HG03280 (cell line): ENCODE measurements at regions not wholly inside any gene's neighbourhood (a gene's known extent, or its start where the extent isn't known, plus 50 kb on each side); places are given as distances from the start of the nearest gene placed in this dataset.

ENCODE experiments used
- ATAC-seq: cut with Tn5 transposase; IDR thresholded peaks from one replicate; pipeline ENCODE4 v1.9.1; 2021; ENCODE audit warnings: mild to moderate bottlenecking, moderate library complexity; ENCODE audit not compliant: unreplicated experiment

DNA sequence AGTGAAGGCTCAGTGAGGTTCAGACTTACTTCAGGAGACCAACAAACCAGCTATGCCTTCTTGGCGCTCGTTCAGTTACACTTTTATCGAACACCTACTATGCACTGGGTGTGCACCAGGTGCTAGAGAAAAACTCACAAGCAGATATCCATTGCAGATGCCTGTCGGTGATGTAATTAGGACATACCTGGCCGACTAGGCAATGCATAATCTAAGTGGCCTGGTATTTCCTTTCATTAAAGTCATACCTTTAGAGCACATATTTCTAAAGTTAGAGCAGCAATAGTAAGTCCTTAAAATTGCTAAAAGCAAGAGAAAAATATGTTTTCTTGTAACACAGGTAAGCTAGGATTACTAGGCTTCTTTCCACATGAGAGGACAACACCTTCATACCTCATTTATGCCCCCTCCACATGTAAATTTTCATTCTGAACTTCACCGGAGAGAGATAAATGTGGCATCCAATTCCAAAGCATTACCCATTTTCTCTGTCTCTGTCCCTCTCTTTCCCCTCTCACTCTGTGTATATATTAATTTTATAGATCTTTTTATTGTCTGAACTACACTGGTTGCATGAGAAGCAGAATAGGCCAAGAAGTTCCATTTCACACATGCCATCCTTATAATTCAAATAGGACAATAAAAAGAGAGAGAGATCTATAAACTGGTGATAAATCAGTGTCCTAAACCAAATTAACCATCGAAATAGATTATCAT, 242.2 kb downstream of the SPTSSA start:
- no peak for ATAC-seq

DNA sequence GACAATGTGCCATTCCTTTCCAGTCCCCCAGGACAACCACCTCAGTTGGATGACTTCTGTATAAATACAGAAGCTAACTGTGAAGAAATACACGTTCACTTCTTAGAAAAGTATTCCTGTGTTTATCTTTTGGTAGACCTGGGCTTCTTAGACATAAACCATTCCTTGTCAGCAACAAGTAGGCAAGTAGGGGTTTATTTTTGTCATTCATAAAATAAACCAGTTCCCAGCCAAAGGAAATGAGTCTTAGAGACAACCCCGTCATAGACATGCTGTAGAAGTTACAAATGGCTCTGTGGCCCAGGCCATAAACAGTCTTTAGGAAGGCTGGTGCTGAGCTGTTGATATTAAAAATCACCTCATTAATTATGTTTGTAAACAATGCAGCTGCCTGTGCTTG, 243.2 kb downstream of the SPTSSA start:
- no peak for ATAC-seq

DNA sequence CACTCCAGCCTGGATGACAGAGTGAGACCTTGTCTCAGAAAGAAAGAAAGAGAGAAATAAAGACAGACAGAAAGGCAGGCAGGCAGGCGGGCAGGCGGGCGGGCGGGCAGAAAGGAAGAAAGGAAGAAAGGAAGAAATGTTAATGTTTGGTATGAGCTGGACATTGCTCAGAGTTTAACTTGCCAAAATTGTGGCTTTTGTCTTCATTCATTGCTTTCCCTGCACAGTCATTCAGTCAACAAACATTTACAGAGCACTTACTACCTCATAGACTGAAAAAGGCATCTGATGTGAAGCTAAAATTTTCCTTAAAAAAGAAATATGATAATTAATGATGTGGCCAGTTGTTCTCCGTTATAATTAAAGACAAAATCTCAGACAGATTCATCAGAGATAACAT, 247.1 kb downstream of the SPTSSA start:
- no peak for ATAC-seq

DNA sequence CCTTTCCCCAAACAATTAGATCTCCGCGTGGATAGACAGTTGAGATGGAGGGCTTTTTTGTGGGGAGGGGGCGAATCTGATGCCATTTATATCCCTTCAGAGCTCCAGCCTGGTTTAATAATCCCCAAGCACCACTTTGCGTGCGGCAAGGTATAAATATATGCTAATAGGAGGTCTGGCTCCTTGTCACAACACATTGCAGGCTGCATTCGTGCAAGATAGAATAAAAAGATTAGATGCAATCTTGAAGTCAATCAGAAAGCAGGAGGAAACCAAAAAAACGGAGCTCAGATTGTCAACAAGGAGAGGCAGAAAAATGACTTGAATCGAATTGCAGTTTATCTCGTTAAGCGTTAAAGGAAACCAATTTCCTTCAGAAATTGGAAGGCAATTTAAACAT, 248.7 kb downstream of the SPTSSA start:
- ATAC-seq: no peak

DNA sequence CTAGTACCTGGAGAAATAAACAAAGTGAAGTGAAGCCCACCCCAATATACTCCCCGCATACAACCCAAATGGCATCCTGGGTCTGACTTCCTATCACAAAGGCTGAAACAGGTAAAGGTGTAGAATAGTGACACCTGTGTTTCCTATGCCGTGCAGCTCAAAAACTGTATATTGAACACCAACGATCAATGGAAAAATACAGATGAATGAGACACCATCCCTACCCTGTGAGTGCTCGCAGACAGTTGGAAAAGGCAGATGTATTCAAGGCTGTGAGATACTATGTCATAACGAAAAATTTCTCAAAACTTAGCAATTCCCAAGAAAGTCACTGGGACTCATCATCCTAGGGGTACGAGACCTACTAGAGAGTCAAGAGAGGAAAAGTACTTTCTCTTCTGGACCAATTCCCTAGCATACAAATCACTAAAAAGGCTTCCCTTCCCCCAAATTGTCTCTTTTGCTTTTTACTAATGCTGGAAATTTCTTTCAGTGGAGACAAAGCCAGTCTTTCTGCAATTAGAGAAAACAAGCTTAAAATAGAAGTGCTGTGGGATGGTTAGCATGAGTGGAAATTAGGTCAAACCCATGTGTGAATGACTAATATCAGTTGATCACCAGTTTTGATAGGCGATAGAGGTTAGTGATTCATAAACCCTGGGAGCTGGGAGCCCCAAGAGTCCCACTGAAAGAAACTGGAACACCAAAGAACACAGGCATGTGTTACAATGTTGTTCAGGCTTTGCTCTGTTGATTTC, 249.7 kb downstream of the SPTSSA start:
- no peak for ATAC-seq

DNA sequence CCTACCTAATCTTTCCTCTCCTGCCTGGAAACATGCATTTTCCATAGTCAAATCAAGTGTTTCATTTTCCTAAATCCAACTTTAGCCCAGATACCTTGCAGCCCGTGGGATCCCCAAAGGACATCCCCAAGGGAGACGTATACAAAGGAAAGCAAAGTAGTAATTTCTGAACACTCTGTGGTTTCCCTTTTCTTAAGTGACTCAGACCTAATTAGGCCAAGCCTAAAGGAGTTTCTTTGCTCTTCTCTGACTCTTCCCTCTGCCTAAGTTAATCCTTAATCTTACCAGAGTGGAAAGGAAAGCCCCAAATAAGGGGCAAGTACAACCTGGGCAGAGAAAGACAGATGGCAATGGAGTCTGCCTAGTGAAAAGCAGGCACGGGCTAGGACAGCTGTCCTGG, 250.3 kb downstream of the SPTSSA start:
- no peak for ATAC-seq

DNA sequence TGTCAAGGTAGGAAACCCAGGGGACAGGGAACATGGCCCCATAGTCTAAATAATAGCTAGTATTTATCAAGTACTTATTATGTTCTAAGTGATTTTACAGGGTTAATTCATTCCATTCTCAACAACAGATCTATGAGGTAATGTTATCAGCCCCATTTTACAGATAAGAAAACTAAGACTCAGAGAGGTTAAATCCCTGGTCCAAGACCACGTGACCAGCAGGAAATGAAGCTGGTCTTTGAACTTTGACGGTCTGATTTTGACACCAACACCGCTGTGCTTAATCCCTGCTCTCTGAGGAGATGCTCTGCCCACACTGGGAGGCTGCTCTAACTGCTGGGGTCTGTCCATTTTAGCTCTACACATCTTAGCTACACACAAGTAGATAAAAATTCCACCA, 253.5 kb downstream of the SPTSSA start:
- ATAC-seq: no peak

DNA sequence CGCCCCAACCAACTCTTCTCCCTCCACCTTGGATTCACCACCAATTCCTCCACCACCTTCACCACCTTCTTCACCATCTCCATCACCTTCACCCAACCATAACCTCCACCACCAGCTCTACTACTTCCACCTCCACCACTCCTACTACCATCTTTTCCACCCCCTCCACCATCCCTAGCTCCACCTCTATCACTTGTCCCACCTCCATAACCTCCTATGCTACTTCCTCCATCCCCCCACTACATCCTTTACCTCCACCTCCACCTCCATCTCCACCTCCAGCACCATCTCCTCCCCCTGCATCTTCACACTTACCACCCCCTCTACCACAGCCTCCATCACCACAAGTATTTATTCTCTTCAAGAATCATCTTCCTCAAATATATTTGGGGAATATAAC, 254.9 kb upstream of the EGLN3 start:
- ATAC-seq: no peak

DNA sequence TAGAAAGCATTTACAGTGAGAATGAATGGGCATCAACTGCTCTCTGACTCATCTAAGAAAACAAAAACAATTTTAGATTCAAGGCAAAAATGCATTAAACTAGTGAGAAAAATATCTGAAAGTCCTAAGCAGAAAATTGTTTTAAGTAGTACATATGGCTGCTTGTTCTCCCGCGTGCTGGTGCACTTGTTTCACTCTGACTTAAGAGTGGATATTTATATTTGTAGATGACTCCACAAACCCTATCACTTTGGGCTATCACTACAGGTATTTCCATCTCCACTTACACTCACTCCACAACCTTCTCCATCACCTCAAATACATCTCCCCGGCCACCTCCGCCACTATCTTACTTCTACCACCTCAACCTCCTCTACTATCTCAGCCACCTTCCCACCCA, 253.9 kb upstream of the EGLN3 start:
- ATAC-seq: no peak

DNA sequence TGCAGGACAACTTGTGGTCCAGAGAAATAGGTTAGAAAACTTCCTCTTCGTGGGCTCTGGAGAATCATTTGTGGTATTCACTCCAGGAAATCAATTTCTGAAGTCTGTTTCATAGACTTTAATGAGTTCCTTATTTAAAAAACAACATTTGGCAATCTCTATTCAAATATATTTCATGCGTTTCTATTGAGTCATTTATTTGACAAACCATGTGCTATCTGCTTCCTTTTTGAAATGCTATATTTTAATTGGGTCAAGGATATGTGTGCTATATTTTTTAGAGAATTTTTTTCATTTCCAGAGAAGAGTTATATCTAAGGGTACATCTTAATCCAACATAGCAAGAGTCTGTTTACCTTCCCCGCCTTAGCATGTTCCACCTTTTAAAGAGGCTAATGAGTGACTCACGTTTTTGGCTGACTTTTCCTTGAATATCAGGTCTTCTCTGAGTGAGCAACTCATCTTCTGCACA, 252.4 kb upstream of the EGLN3 start:
- no peak for ATAC-seq

DNA sequence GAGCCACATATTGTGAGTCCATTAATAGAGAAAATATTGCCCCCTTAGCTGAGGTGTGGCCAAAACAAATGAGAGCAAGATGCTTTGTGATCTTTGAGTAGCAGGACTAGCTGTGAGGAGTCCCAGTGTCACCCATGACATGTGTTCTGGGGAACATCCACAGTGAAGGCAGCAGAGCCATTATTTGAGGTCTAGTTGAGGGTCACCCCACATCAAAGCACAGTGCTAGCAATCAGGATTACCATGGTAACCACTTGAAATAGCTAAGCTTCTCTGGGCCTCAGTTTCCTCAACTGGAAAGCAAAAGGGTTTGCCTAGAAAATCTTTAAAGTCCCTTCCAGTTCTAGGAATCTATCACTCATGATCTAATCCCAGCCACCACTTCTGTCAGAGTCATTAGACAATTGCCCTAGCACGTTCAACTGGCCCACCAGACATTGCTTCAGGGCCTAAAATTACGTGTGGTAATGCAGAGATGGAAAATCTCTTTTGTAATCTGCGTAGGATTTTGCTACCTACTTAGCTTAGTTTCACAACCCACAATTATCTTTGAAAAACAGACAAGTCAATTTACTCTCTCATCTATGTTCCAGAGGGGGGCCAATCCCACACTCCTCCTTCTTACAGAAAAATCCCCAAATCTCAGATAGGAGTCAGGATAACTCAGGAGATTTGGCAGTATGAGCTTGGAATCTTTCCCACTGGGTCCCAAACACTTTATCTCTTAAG, 251.2 kb upstream of the EGLN3 start:
- no peak for ATAC-seq

DNA sequence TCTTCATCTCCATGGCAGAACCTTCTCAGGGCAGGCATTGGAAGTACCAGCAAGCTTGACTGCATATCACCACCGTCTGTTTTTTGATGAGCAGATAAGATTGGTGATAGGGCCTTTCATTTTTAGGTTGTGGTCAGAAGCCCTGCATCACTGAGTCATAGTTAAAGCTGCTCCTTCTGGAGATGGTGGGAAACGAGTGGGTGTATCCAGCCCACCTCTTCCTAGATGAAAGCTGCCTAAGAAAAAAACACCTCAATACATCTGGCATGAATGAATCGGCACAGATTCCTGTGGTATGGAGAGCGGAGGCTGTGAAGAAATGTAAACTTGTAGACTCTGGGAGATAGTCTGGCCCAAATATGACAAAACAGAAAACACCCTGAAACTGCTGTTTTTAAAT, 248.7 kb upstream of the EGLN3 start:
- ATAC-seq: no peak

DNA sequence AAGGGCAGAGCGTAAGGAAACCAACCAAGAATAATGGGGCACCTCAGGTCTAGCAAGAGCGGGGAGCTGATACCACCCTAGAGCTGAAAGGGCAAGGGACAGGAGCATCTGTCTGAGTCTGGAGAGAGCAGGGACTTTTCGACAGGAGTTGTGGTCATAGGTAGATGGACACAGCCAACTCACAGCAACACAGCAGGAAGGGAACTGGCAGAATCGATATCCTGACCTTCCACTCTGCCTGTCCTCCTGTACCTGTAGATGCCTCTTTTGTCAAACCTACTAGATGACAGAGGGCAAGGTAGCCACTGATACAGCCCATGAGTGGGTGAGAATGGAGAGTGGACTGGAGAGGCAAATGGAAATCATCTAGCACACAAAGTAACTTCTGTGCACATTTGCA, 247.2 kb upstream of the EGLN3 start:
- ATAC-seq: no peak

DNA sequence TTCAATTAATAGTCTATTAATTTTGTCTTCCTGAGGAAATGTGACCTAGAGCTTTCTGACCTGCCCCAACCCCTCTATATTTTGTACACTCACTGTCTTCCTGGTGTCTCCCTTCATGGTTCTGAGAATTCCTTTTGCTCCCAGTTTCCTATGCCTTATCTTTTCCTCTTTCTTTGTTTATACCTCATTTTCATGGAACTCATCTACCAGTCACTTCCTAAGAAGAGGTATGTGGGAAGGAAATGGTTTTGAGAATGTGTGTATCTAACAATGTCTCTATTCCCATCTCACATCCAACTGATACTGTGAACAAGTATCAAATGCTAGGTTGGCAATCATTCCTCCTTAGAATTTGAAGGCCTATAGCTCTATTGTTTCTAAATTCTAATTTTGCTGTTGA, 245.1 kb upstream of the EGLN3 start:
- ATAC-seq: no peak

DNA sequence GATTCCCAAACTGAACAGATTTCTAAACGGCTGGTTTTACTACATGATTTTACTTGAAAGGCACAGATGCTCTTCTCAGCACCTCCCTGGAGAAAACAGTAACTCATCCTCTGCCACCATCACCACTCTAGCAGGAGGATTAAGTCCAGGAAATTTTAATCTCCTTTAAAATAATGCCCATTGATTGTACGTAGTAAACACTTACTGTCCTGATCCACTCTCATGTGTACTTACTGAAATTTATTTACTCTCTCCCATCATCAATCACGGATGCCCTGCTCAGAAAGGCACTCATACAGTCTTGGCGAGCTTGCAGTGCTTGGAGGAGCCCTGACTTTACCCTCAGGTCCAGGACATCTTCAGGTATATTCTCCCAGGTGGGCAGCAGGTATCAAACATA, 239.8 kb upstream of the EGLN3 start:
- no peak for ATAC-seq

DNA sequence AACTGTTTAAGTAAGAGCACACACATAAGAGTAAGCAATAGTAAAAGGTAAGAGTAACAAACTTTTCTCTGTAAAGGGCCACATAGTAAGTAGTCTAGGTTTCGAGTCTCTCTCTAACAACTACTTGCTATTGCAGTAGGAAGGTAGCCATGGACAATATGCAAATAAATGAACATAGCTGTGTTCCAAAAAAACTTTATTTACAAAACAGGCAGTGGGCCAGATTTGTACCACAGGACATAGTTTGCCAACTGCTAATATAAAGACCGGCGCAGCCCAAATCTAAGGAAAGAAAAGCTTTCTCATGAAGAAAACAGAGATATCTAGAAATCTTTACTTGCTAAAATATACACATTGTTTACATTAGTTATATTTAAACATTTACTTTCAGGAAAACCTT, 239.0 kb upstream of the EGLN3 start:
- no peak for ATAC-seq

DNA sequence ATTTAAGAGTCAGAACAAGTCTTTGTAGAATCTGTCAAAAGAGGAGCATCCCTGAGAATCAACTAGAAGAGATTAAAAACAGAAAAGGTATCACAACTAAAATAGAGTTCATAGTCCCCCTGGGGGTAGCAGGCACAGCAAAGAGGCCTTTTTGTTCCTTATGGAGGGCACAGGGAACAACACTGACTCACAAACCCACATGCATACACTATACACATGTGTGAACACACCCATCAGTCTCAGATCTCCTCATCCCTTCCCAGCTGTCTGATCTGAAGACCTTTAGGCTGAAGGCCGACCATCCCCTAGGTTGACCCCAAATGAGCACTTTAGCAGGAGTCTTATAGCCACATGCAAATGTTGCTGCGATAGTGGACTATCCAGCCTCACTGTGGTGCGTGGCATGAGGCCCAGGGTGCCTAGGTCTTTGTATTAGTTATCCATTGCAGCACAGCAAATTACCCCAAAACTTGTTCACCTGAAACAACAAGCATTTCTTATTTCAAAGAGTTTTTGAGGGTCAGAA, 236.7 kb upstream of the EGLN3 start:
- no peak for ATAC-seq

DNA sequence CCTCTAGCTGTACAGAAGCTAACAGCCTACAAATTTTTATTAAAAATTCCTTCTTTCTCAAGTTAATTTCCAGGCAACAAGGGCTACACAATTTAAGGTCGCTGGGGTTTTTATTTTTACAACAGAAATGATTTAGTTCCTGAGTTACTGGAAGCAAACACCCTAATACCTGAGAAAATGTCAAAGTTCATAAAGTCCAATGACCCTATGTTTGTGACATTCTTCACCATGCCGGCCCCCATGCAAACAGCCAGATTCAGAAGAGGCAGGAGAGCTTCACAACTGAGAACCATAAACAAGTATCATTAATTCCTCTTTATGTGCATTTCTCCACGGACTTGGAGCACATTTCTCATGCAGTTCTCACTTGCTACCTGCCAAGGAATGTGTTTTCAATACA, 236.2 kb upstream of the EGLN3 start:
- no peak for ATAC-seq

DNA sequence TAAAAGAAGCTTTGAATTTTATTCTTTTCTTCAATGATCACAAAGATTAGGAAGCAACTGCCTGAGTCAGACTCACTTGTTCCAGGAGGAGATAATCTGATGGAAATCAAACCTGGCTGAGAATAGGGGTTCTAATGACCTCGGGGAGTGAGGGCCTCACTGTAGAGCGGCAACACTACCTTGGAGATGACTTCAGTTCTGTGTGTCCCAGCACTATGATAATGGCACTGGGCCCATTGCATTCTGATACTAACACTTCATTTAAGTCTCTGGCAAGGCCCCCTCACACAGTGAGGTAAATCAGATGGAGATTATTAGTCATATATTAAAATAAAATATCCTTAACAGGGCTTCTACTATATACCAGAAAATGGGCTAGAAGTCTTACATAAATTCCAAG, 233.3 kb upstream of the EGLN3 start:
- ATAC-seq: no peak

DNA sequence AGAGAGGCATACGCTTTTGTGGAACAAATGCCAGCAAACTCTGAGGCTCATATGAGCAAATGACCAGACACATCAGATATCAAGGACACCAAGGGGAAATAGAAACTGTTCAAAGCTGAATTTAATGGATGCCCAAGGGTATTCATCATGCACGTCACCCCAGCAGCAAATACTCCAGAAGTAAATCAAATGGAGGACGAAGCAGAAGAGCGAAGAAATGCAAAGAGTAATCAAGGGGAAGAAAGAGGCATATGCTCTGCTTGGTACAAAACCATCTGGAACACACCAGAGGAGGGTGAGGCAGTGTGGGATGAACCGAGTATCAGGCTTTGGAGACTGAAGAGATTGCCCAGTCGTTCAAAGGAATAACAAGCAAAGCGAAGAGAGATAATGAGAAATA, 232.6 kb upstream of the EGLN3 start:
- ATAC-seq: no peak

DNA sequence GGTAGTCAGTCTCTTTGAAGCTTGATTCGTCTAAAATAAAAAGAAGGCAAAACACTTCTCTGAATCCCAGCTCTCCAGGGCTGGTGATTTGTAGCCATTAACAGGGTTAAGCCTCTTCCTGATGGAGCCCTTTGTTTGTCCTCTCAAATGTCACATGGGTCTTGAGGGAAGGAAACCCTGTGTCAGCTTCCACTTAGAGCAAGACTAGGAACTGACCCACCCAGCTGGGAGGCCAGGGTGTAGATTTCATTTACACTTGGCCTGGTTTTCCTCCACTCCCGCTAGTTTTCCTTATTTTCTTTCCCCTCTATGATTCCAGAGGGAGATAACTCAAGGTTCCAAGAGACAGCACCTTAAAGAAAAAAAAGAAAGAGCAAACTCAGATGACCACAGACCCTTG, 230.5 kb upstream of the EGLN3 start:
- ATAC-seq: no peak

DNA sequence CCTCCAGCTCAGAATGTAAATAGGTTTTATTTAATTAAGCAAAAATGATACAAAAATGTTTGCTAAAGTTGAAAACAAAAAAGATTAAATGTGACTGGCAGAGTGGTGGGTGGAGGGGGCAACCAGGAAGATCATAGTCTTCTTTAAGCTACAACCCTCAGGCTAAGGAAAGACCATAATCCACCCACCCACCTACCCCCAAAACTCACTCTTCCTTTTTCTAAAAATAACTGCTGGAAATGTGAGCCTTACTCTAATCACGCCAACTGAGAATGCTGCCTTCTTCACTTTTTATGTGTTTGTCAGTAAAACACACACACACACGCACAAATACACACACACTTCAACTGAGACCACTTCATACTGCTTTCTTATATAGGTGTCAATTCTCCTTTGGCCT, 230.0 kb upstream of the EGLN3 start:
- ATAC-seq: no peak
